ENCODE measurements at regions not wholly inside any gene's neighbourhood (a gene's known extent, or its start where the extent isn't known, plus 50 kb on each side); places are given as distances from the start of the nearest gene placed in this dataset.

- no peak overlapping the region for H2BK5ac ChIP-seq (ENCODE audit: low read depth, low read length, poor library complexity, severe bottlenecking)
- no peak overlapping the region for H3K14ac ChIP-seq (ENCODE audit: low read length in 2 of 2)
- WGBS = 47% methylated on average over 5 of the region's 6 CpGs
- peak overlapping the region; percentile 63 to 86 for H3K18ac ChIP-seq (ENCODE audit: low read depth in 1 of 2, low read length in 2 of 2)
- no peak overlapping the region for H2AK5ac ChIP-seq (ENCODE audit: low read length, severe bottlenecking)
- no peaks in the 10 kb centered on the region for H3K79me1 ChIP-seq (replicated peaks; ENCODE audit: low read length, poor library complexity, severe bottlenecking)
- no peak overlapping the region for H2AFZ ChIP-seq (ENCODE audit: low read depth, low read length)
- no peak overlapping the region for H2BK120ac ChIP-seq (ENCODE audit: low read depth, low read length)
- no peaks in the 10 kb centered on the region for H3K27me3 ChIP-seq (ENCODE audit: control insufficient read depth in 1 of 2, insufficient read depth in 1 of 2, low read length in 2 of 2)
- H3K4me1 ChIP-seq (ENCODE audit: control insufficient read depth, insufficient read depth, low read depth, low read length) = peaks cover 8% of the 10 kb centered on the region
- no peak overlapping the region for H3K4me3 ChIP-seq (ENCODE audit: insufficient read depth in 1 of 2, low read depth in 1 of 2, low read length in 2 of 2)
- peak; percentile 46 for DNase-seq
- no peak overlapping the region for H3K4me2 ChIP-seq (ENCODE audit: low read length, poor library complexity, severe bottlenecking)
- no peak overlapping the region for H3K27ac ChIP-seq (ENCODE audit: low read length, poor library complexity, severe bottlenecking)
- H3K4ac ChIP-seq (ENCODE audit: low read depth in 1 of 2, low read length in 2 of 2) = peak overlapping the region in 1 of 2 experiments; percentile 32
- no peak overlapping the region for H2BK15ac ChIP-seq (ENCODE audit: low read depth, poor library complexity, severe bottlenecking)
- H3K36me3 ChIP-seq (ENCODE audit: control insufficient read depth in 1 of 2, insufficient read depth in 2 of 2, low read depth in 1 of 2, low read length in 2 of 2) = no peaks in the 10 kb centered on the region
- no peak overlapping the region for H3K9ac ChIP-seq (ENCODE audit: low read length)
- peak overlapping the region; percentile 91 for H4K8ac ChIP-seq (ENCODE audit: low read length)
- H2BK12ac ChIP-seq (ENCODE audit: low read length in 2 of 2) = peak overlapping the region; percentile 82 to 94
- no peaks in the 10 kb centered on the region for H3K9me3 ChIP-seq (ENCODE audit: control insufficient read depth, low read length)
- peak overlapping the region; percentile 58 for H4K91ac ChIP-seq (ENCODE audit: low read length)
- H3K23ac ChIP-seq (ENCODE audit: low read length in 2 of 2) = no peak overlapping the region
Measured at GRCh38 chr20:50348096-50348495, 157.5 kb downstream of the CEBPB start.

- Histone ChIP-seq H3K36me3 (ENCODE audit: control insufficient read depth in 1 of 2, insufficient read depth in 2 of 2, low read depth in 1 of 2, low read length in 2 of 2) (no peaks in the 10 kb centered on the region), H2BK12ac (ENCODE audit: low read length in 2 of 2) (peak overlapping the region in 1 of 2 experiments; percentile 90), H3K23ac (ENCODE audit: low read length in 2 of 2) (no peak overlapping the region), H3K4me3 (ENCODE audit: insufficient read depth in 1 of 2, low read depth in 1 of 2, low read length in 2 of 2) (no peak overlapping the region), H2AFZ (ENCODE audit: low read depth, low read length) (no peak overlapping the region), H3K4ac (ENCODE audit: low read depth in 1 of 2, low read length in 2 of 2) (peak overlapping the region in 1 of 2 experiments; percentile 11), H4K8ac (ENCODE audit: low read length) (no peak overlapping the region), H2BK120ac (ENCODE audit: low read depth, low read length) (no peak overlapping the region), H3K9me3 (ENCODE audit: control insufficient read depth, low read length) (no peaks in the 10 kb centered on the region), H2AK5ac (ENCODE audit: low read length, severe bottlenecking) (no peak overlapping the region), H3K79me1 (replicated peaks; ENCODE audit: low read length, poor library complexity, severe bottlenecking) (no peaks in the 10 kb centered on the region), H3K14ac (ENCODE audit: low read length in 2 of 2) (no peak overlapping the region), H3K4me2 (ENCODE audit: low read length, poor library complexity, severe bottlenecking) (no peak overlapping the region), H3K18ac (ENCODE audit: low read depth in 1 of 2, low read length in 2 of 2) (no peak overlapping the region), H2BK5ac (ENCODE audit: low read depth, low read length, poor library complexity, severe bottlenecking) (no peak overlapping the region), H3K27ac (ENCODE audit: low read length, poor library complexity, severe bottlenecking) (no peak overlapping the region), H3K27me3 (ENCODE audit: control insufficient read depth in 1 of 2, insufficient read depth in 1 of 2, low read length in 2 of 2) (no peaks in the 10 kb centered on the region), H3K4me1 (ENCODE audit: control insufficient read depth, insufficient read depth, low read depth, low read length) (peaks cover 8% of the 10 kb centered on the region), H2BK15ac (ENCODE audit: low read depth, poor library complexity, severe bottlenecking) (peak overlapping the region; percentile 49), H3K9ac (ENCODE audit: low read length) (no peak overlapping the region), H4K91ac (ENCODE audit: low read length) (no peak overlapping the region)
- WGBS = 88% methylated on average over 15 of the region's 16 CpGs
- no peak for DNase-seq
Measured at GRCh38 chr20:50350510-50351249, 159.5 kb upstream of the PTPN1 start.

GRCh38 chr20:50351541-50351940 lies 158.6 kb upstream of the PTPN1 start:
- Histone ChIP-seq H2AK5ac (ENCODE audit: low read length, severe bottlenecking) (no peak overlapping the region), H3K79me1 (replicated peaks; ENCODE audit: low read length, poor library complexity, severe bottlenecking) (no peaks in the 10 kb centered on the region), H3K27ac (ENCODE audit: low read length, poor library complexity, severe bottlenecking) (no peak overlapping the region), H2BK12ac (ENCODE audit: low read length in 2 of 2) (peak overlapping the region in 1 of 2 experiments; percentile 88), H2BK5ac (ENCODE audit: low read depth, low read length, poor library complexity, severe bottlenecking) (no peak overlapping the region), H3K9ac (ENCODE audit: low read length) (no peak overlapping the region), H3K4me3 (ENCODE audit: insufficient read depth in 1 of 2, low read depth in 1 of 2, low read length in 2 of 2) (no peak overlapping the region), H3K18ac (ENCODE audit: low read depth in 1 of 2, low read length in 2 of 2) (no peak overlapping the region), H3K4ac (ENCODE audit: low read depth in 1 of 2, low read length in 2 of 2) (no peak overlapping the region), H4K8ac (ENCODE audit: low read length) (no peak overlapping the region), H3K4me2 (ENCODE audit: low read length, poor library complexity, severe bottlenecking) (no peak overlapping the region), H2BK15ac (ENCODE audit: low read depth, poor library complexity, severe bottlenecking) (no peak overlapping the region), H2AFZ (ENCODE audit: low read depth, low read length) (no peak overlapping the region), H4K91ac (ENCODE audit: low read length) (no peak overlapping the region), H2BK120ac (ENCODE audit: low read depth, low read length) (no peak overlapping the region), H3K27me3 (ENCODE audit: control insufficient read depth in 1 of 2, insufficient read depth in 1 of 2, low read length in 2 of 2) (peaks cover 0 to 2% of the 10 kb centered on the region in 2 experiments), H3K4me1 (ENCODE audit: control insufficient read depth, insufficient read depth, low read depth, low read length) (peaks cover 4% of the 10 kb centered on the region), H3K23ac (ENCODE audit: low read length in 2 of 2) (no peak overlapping the region), H3K9me3 (ENCODE audit: control insufficient read depth, low read length) (no peaks in the 10 kb centered on the region), H3K14ac (ENCODE audit: low read length in 2 of 2) (no peak overlapping the region), H3K36me3 (ENCODE audit: control insufficient read depth in 1 of 2, insufficient read depth in 2 of 2, low read depth in 1 of 2, low read length in 2 of 2) (no peaks in the 10 kb centered on the region)
- 93% methylated on average over 7 of the region's 11 CpGs for WGBS
- no peak for DNase-seq

- H2BK5ac ChIP-seq (ENCODE audit: low read depth, low read length, poor library complexity, severe bottlenecking) = no peak overlapping the region
- peak overlapping the region; percentile 24 to 52 for H3K4ac ChIP-seq (ENCODE audit: low read depth in 1 of 2, low read length in 2 of 2)
- no peaks in the 10 kb centered on the region for H3K4me1 ChIP-seq (ENCODE audit: control insufficient read depth, insufficient read depth, low read depth, low read length)
- peak overlapping the region in 1 of 2 experiments; percentile 86 for H3K14ac ChIP-seq (ENCODE audit: low read length in 2 of 2)
- H4K91ac ChIP-seq (ENCODE audit: low read length) = peak overlapping the region; percentile 85
- H3K4me2 ChIP-seq (ENCODE audit: low read length, poor library complexity, severe bottlenecking) = no peak overlapping the region
- no peak for DNase-seq
- peaks cover 0 to 2% of the 10 kb centered on the region in 2 experiments for H3K27me3 ChIP-seq (ENCODE audit: control insufficient read depth in 1 of 2, insufficient read depth in 1 of 2, low read length in 2 of 2)
- 66% methylated on average over 16 of the region's 16 CpGs for WGBS
- H3K9ac ChIP-seq (ENCODE audit: low read length) = no peak overlapping the region
- no peaks in the 10 kb centered on the region for H3K79me1 ChIP-seq (replicated peaks; ENCODE audit: low read length, poor library complexity, severe bottlenecking)
- no peak overlapping the region for H2BK15ac ChIP-seq (ENCODE audit: low read depth, poor library complexity, severe bottlenecking)
- no peak overlapping the region for H3K23ac ChIP-seq (ENCODE audit: low read length in 2 of 2)
- H2AFZ ChIP-seq (ENCODE audit: low read depth, low read length) = no peak overlapping the region
- H3K36me3 ChIP-seq (ENCODE audit: control insufficient read depth in 1 of 2, insufficient read depth in 2 of 2, low read depth in 1 of 2, low read length in 2 of 2) = no peaks in the 10 kb centered on the region
- H3K27ac ChIP-seq (ENCODE audit: low read length, poor library complexity, severe bottlenecking) = no peak overlapping the region
- no peaks in the 10 kb centered on the region for H3K9me3 ChIP-seq (ENCODE audit: control insufficient read depth, low read length)
- peak overlapping the region; percentile 89 for H4K8ac ChIP-seq (ENCODE audit: low read length)
- no peak overlapping the region for H2BK120ac ChIP-seq (ENCODE audit: low read depth, low read length)
- H3K4me3 ChIP-seq (ENCODE audit: insufficient read depth in 1 of 2, low read depth in 1 of 2, low read length in 2 of 2) = no peak overlapping the region
- peak overlapping the region; percentile 64 to 70 for H3K18ac ChIP-seq (ENCODE audit: low read depth in 1 of 2, low read length in 2 of 2)
- H2BK12ac ChIP-seq (ENCODE audit: low read length in 2 of 2) = peak overlapping the region; percentile 3 to 40
- H2AK5ac ChIP-seq (ENCODE audit: low read length, severe bottlenecking) = no peak overlapping the region
Measured at GRCh38 chr20:50353289-50353961, 156.8 kb upstream of the PTPN1 start.

All from mesenchymal stem cell (in vitro differentiated cells and primary cell).